Stimulated activated naive CD4-positive, alpha-beta T cell treated with Interleukin-2 at 50 U/mL for 16 hours (primary cell): ENCODE measurements at regions not wholly inside any gene's neighbourhood (a gene's known extent, or its start where the extent isn't known, plus 50 kb on each side); places are given as distances from the start of the nearest gene placed in this dataset.

Experiments
- DNase-seq: peaks from one replicate; lab custom pipeline; 2025; lab: John Stamatoyannopoulos, UW

- no peak for DNase-seq
Observed at GRCh38 chr15:66931768-66932633, 133.4 kb upstream of the SMAD3 start.

DNA sequence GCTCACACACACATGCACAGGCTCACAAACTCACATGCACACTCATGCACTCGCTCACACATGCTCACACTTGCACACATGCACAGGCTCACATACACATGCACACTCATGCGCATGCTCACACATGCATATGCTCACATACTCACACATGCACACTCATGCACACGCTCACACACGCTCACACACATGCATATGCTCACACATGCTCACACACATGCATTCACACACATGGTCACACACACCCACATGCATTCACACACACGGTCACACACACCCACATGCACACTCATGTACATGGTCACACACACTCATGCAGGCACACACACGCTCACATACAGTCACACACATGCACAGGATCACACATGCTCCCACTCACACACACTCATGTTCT is 132.8 kb upstream of the SMAD3 start:
- DNase-seq = no peak

GRCh38 chr15:66933932-66934867 is 131.2 kb upstream of the SMAD3 start:
- no peak for DNase-seq

DNA sequence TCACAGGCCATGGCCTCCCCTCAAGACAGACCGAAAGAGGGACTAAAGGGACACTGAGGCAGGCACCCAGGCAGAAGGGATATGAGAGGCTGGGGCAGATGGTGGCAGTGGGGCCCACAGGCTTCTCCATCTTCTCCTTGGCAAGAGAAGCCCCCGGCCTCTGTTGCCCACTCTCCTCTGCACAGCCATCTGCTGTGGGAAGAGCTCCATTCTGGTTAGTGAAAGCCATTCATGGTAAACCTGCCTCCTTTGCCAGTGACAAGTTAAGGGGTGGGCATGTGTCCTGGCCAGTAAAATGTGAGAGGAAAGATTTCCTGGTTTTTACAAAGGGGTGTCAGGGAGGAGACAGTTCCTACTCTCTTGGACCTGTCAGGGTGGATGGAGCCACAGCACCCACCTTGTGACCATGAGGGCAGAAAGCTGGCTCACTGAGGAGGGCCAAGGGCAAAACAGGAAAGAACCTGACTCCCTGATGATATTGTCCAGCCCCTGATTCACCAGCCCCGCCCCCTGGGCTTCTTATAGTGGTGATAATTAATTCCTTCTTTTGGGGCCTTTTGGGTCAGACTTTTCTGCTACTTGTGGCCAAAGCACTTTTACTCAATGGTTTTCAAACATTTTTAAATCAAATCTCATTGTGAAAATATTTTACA is 130.4 kb upstream of the SMAD3 start:
- DNase-seq = no peak

- DNase-seq = no peak
Observed at GRCh38 chr15:66935688-66936087, 129.7 kb upstream of the SMAD3 start.

GRCh38 chr15:66936109-66936860 is 129.1 kb upstream of the SMAD3 start:
- no peak for DNase-seq

GRCh38 chr15:66936861-66937582 is 128.4 kb upstream of the SMAD3 start:
- DNase-seq = no peak

GRCh38 chr15:66937588-66937987 is 127.8 kb upstream of the SMAD3 start:
- no peak for DNase-seq

- DNase-seq = no peak
Observed at GRCh38 chr15:66938114-66938830, 127.1 kb upstream of the SMAD3 start.

DNA sequence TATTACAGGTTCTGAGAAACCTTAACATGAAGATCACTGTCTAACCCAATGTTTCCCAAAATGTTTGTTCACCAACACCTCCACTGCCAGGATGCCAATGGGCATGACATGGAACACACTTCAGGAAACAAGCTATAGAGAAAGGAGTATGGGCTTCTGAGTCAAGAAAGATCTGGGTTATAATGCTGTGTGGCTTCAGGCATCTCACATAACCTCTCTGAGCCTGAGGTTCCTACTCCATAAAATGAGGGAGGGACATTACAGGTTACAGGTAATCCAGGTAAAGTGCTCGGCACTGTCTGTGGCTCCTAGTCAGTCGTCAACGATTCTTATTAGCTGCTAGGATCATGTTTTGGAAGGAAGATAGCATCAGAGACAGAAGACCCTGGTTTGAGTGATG is 126.4 kb upstream of the SMAD3 start:
- DNase-seq = no peak

GRCh38 chr15:66939451-66940023 is 125.9 kb upstream of the SMAD3 start:
- no peak for DNase-seq

GRCh38 chr15:66940368-66940767 is 125.0 kb upstream of the SMAD3 start:
- DNase-seq = no peak

DNA sequence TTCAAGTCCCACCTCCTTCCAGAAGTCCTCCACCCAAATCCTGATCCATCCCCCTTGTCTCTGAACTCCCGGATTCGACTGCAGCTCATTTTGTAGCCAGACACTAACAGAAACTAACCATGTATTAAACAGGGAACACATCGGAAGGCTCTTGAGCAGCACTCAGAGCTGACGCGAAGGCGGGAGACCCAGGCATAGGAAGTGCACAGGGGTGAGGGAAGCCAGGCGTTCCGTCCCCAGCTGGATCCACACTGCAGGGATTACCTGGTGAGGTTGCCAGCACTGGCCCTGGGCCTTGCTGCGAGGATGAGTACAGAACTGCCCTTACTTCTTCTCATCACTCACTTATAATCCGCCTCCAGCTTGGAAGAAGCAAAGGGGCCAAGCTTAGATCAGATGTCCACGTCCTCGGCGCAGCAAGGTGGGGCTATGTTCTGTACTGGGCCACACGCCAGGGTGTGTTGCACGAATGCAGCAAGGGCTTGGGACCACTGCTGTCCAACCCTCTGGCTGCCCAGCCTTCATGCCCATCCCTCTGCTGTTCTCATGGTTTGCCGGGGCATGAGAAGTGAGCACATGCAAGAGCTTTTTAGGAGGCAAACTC is 124.2 kb upstream of the SMAD3 start:
- DNase-seq = no peak

- no peak for DNase-seq
Observed at GRCh38 chr15:66941791-66942190, 123.6 kb upstream of the SMAD3 start.

DNA sequence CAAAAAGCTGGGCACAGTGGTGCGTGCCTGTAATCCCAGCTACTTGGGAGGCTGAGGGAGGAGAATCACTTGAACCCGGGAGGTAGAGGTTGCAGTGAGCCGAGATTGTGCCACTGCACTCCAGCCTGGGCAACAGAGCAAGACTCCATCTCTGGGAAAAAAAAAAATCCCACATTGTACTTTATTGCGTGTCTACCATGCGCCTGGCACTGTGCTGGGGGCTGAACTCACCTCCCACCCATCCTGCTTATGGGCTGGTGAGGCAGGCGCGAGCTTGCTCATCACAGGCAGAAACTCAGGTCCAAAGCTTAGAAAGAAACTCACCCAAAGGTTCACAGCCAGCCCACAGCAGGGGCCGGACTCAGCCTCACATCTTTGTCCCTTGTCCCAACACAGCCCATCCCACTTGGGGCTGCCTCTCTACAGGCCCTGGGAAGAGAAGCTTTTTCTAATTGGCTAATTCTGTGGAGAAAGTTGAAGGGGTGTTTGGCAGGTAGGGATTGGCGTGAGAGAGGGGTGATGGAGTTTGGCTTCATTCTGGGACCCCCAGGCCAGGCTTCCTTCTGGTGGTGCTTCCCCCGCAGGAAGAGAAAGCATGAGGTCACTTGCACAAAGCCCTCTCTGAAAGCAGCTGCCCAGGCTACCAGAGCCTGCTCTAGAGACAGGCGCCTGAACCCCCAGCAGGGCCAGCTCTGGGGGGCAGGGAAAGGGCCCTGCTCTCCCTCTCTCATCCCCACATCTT is 122.6 kb upstream of the SMAD3 start:
- DNase-seq = no peak

DNA sequence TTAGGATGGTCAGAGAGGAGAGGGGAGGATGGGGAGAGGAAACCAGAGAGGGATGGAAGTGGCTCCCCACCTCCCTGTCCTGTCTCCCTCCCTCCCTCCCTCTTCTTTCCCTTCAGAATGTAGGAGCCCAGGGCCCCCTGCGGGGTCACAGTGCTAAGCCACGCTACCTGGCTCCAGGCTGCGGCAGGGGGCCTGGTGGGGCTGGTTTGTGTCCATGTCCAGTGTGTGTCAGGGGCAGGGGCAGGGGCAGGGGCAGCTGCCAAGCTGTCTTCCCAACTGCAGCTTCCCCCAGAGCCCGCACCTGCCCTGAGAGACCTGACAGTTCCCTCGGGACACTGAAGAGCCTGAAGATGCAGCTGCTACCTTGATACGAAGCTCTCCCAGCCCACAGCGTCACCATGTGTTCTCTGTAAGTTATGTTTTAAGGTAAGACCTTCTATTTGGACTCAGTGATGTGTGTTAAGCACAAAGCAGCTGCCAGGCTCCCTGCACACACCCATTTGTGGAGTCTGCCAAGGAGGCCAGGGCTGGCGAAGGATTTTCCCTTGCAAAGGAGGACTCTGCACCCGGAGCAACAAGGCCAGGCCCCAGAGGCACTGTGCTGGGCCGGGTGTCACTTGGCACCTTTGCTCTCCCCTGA is 121.8 kb upstream of the SMAD3 start:
- DNase-seq = no peak

GRCh38 chr15:66944121-66944520 is 121.3 kb upstream of the SMAD3 start:
- DNase-seq = no peak

DNA sequence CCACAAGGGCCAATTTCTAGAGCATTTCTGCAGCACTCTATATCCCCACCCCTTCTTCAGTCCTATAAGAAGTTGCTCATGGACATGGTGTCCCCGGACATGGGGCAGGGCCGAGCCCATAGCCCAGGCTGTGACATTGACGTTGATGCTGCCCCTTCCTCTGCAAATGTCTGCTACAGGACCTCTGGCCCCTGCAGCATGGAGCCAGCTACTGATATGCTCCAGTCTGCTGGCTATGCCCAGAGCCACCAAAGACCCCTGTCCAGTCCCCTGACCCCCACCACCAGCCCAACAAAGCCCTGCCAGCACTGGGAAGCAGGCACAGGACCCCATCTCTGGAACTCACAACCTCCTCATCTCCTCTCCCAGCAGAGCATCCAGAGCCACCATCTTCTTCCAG is 120.1 kb upstream of the SMAD3 start:
- no peak for DNase-seq
